ENCODE measurements at regions not wholly inside any gene's neighbourhood (a gene's known extent, or its start where the extent isn't known, plus 50 kb on each side); places are given as distances from the start of the nearest gene placed in this dataset.
"Not testable (repeated sequence)": the region's sequence is repeated elsewhere in the genome, so short reads cannot be mapped to it uniquely, and the experiment has no call there.

- H3K9me3 Mint-ChIP-seq; H3K36me3 Mint-ChIP-seq; DNase-seq (ENCODE audit: low spot score in 2 of 2); H3K27ac Mint-ChIP-seq: not testable (repeated sequence)
- ATAC-seq = peak in 1 of 2 donors; percentile 18
Observed at GRCh38 chr6:1478163-1478826, 88.9 kb downstream of the FOXF2 start.

- Mint-ChIP-seq H3K27ac (no peak overlapping the region), H3K9me3 (peaks cover 4 to 9% of the 10 kb centered on the region in 2 donors), H3K36me3 (no peaks in the 10 kb centered on the region)
- ATAC-seq (no peak), DNase-seq (ENCODE audit: low spot score in 2 of 2) (no peak)
Observed at GRCh38 chr6:1479095-1479494, 89.7 kb downstream of the FOXF2 start.

- ATAC-seq = no peak
- Mint-ChIP-seq H3K27ac (no peak overlapping the region), H3K9me3 (peaks cover 4 to 9% of the 10 kb centered on the region in 2 donors), H3K36me3 (no peaks in the 10 kb centered on the region)
- DNase-seq (ENCODE audit: low spot score in 2 of 2) = no peak
Observed at GRCh38 chr6:1479601-1480221, 90.3 kb downstream of the FOXF2 start.

- no peak for ATAC-seq
- Mint-ChIP-seq H3K9me3 (peaks cover 4 to 9% of the 10 kb centered on the region in 2 donors), H3K36me3 (no peaks in the 10 kb centered on the region), H3K27ac (no peak overlapping the region)
- no peak for DNase-seq (ENCODE audit: low spot score in 2 of 2)
Observed at GRCh38 chr6:1481286-1481685, 91.9 kb downstream of the FOXF2 start.

- Mint-ChIP-seq H3K36me3 (no peaks in the 10 kb centered on the region), H3K27ac (no peak overlapping the region)
Observed at GRCh38 chr6:1482381-1483166, 93.2 kb downstream of the FOXF2 start.

GRCh38 chr6:1485678-1486077 is 96.3 kb downstream of the FOXF2 start:
- ATAC-seq (no peak), DNase-seq (ENCODE audit: low spot score in 2 of 2) (no peak)
- Mint-ChIP-seq H3K9me3 (no peaks in the 10 kb centered on the region), H3K36me3 (no peaks in the 10 kb centered on the region), H3K27ac (no peak overlapping the region)

More at GRCh38 chr6:1482381-1483166, 93.2 kb downstream of the FOXF2 start:
- peaks cover 3 to 9% of the 10 kb centered on the region in 2 donors for H3K9me3 Mint-ChIP-seq
- no peak for DNase-seq (ENCODE audit: low spot score in 2 of 2)
- ATAC-seq = no peak

- no peaks in the 10 kb centered on the region for H3K9me3 Mint-ChIP-seq
- ATAC-seq = no peak
- H3K36me3 Mint-ChIP-seq = no peaks in the 10 kb centered on the region
- DNase-seq (ENCODE audit: low spot score in 2 of 2) = no peak
- no peak overlapping the region for H3K27ac Mint-ChIP-seq
Observed at GRCh38 chr6:1486387-1486786, 97.0 kb downstream of the FOXF2 start.

GRCh38 chr6:1487239-1487638 is 97.9 kb downstream of the FOXF2 start:
- Mint-ChIP-seq H3K27ac (no peak overlapping the region), H3K36me3 (no peaks in the 10 kb centered on the region), H3K9me3 (no peaks in the 10 kb centered on the region)
- DNase-seq (ENCODE audit: low spot score in 2 of 2) (no peak), ATAC-seq (no peak)

GRCh38 chr6:1491025-1491424 is 101.6 kb downstream of the FOXF2 start:
- DNase-seq (ENCODE audit: low spot score in 2 of 2) = no peak
- Mint-ChIP-seq H3K36me3 (peaks cover 0 to 2% of the 10 kb centered on the region in 2 donors), H3K27ac (no peak overlapping the region), H3K9me3 (no peaks in the 10 kb centered on the region)
- ATAC-seq = no peak

GRCh38 chr6:1491591-1492319 is 102.4 kb downstream of the FOXF2 start:
- ATAC-seq (no peak), DNase-seq (ENCODE audit: low spot score in 2 of 2) (no peak)
- peaks cover 0 to 5% of the 10 kb centered on the region in 2 donors for H3K9me3 Mint-ChIP-seq
- peaks cover 3 to 10% of the 10 kb centered on the region in 2 donors for H3K36me3 Mint-ChIP-seq
- H3K27ac Mint-ChIP-seq = no peak overlapping the region

- peaks cover 0 to 6% of the 10 kb centered on the region in 2 donors for H3K9me3 Mint-ChIP-seq
- no peak for ATAC-seq
- DNase-seq (ENCODE audit: low spot score in 2 of 2) = no peak
- no peak overlapping the region for H3K27ac Mint-ChIP-seq
- H3K36me3 Mint-ChIP-seq = peaks cover 4 to 10% of the 10 kb centered on the region in 2 donors
Observed at GRCh38 chr6:1494671-1495070, 105.3 kb downstream of the FOXF2 start.

- Mint-ChIP-seq H3K9me3 (peaks cover 0 to 6% of the 10 kb centered on the region in 2 donors), H3K36me3 (peaks cover 4 to 10% of the 10 kb centered on the region in 2 donors), H3K27ac (no peak overlapping the region)
- no peak for DNase-seq (ENCODE audit: low spot score in 2 of 2)
- ATAC-seq = no peak
Observed at GRCh38 chr6:1495344-1495743, 106.0 kb downstream of the FOXF2 start.

GRCh38 chr6:1496092-1496491 is 106.7 kb downstream of the FOXF2 start:
- no peak overlapping the region for H3K27ac Mint-ChIP-seq
- DNase-seq (ENCODE audit: low spot score in 2 of 2) = no peak
- H3K9me3 Mint-ChIP-seq = peaks cover 0 to 6% of the 10 kb centered on the region in 2 donors
- peaks cover 4 to 10% of the 10 kb centered on the region in 2 donors for H3K36me3 Mint-ChIP-seq
- ATAC-seq = no peak

GRCh38 chr6:1496836-1497760 is 107.7 kb downstream of the FOXF2 start:
- Mint-ChIP-seq H3K27ac (no peak overlapping the region), H3K36me3 (peaks cover 4 to 10% of the 10 kb centered on the region in 2 donors), H3K9me3 (peaks cover 0 to 6% of the 10 kb centered on the region in 2 donors)
- ATAC-seq = no peak
- DNase-seq (ENCODE audit: low spot score in 2 of 2) = no peak

- DNase-seq (ENCODE audit: low spot score in 2 of 2) (no peak), ATAC-seq (no peak)
- peaks cover 4 to 10% of the 10 kb centered on the region in 2 donors for H3K36me3 Mint-ChIP-seq
- no peak overlapping the region for H3K27ac Mint-ChIP-seq
- H3K9me3 Mint-ChIP-seq = peaks cover 0 to 6% of the 10 kb centered on the region in 2 donors
Observed at GRCh38 chr6:1497761-1498105, 108.4 kb downstream of the FOXF2 start.
